Parathyroid adenoma (tissue), 2 donors: ENCODE measurements at regions not wholly inside any gene's neighbourhood (a gene's known extent, or its start where the extent isn't known, plus 50 kb on each side); places are given as distances from the start of the nearest gene placed in this dataset.

Source experiments
- H2AFZ ChIP-seq: fragments of 300-600 bp; sonication (generic); one replicate; pipeline ENCODE4 v1.7.0; 2017; ENCODE audit warnings: antibody characterized with exemption, mild to moderate bottlenecking
- H3K27ac ChIP-seq: fragments of 300-600 bp; sonication (generic); one replicate; pipeline ENCODE4 v1.7.0; 2017
- H3K27me3 ChIP-seq: fragments of 300-600 bp; sonication (generic); one replicate; pipeline ENCODE4 v1.7.0; 2017; ENCODE audit warnings: low read length; ENCODE audit not compliant: control insufficient read depth, insufficient read depth
- H3K36me3 ChIP-seq: fragments of 300-600 bp; sonication (generic); one replicate; pipeline ENCODE4 v1.7.0; 2017; ENCODE audit warnings: low read length; ENCODE audit not compliant: control insufficient read depth, insufficient read depth
- H3K4me1 ChIP-seq: fragments of 300-600 bp; sonication (generic); one replicate; pipeline ENCODE4 v1.7.0; 2017; ENCODE audit warnings: control low read depth
- H3K4me2 ChIP-seq: fragments of 300-600 bp; sonication (generic); one replicate; pipeline ENCODE4 v1.7.0; 2017; ENCODE audit warnings: low read length
- H3K4me3 ChIP-seq: fragments of 300-600 bp; sonication (generic); one replicate; pipeline ENCODE4 v1.7.0; 2017; ENCODE audit warnings: low read depth, low read length
- H3K79me2 ChIP-seq: fragments of 300-600 bp; sonication (generic); one replicate; pipeline ENCODE4 v1.7.0; 2017; ENCODE audit warnings: control low read depth
- H3K9ac ChIP-seq: fragments of 300-600 bp; sonication (generic); one replicate; pipeline ENCODE4 v1.7.0; 2017; ENCODE audit warnings: mild to moderate bottlenecking
- H3K9me3 ChIP-seq: fragments of 300-600 bp; sonication (generic); one replicate; pipeline ENCODE4 v1.7.0; 2017; ENCODE audit warnings: low read length; ENCODE audit not compliant: control insufficient read depth
- CTCF ChIP-seq: fragments of 300-600 bp; sonication (generic); IDR thresholded peaks from one replicate; pipeline ENCODE4 v1.7.0; 2017; ENCODE audit warnings: antibody characterized with exemption, mild to moderate bottlenecking
- donor health status: primary hyperparathyroidism.

- Histone ChIP-seq H2AFZ (no peak overlapping the region), H3K36me3 (no peaks in the 10 kb centered on the region), H3K27ac (no peak overlapping the region), H3K9me3 (no peaks in the 10 kb centered on the region), H3K4me1 (no peaks in the 10 kb centered on the region), H3K4me2 (no peak overlapping the region), H3K4me3 (no peak overlapping the region), H3K27me3 (no peaks in the 10 kb centered on the region), H3K79me2 (no peaks in the 10 kb centered on the region), H3K9ac (no peak overlapping the region)
- TF ChIP-seq CTCF, result peak; percentile 96
Observed at GRCh38 chr10:28381903-28382347, 79.1 kb upstream of the MPP7 start.

- Histone ChIP-seq H3K36me3 (no peaks in the 10 kb centered on the region), H3K27me3 (no peaks in the 10 kb centered on the region), H3K9me3 (no peaks in the 10 kb centered on the region), H3K27ac (no peak overlapping the region), H3K9ac (no peak overlapping the region), H3K79me2 (no peaks in the 10 kb centered on the region), H3K4me1 (no peaks in the 10 kb centered on the region), H3K4me3 (no peak overlapping the region), H2AFZ (no peak overlapping the region), H3K4me2 (no peak overlapping the region)
- TF ChIP-seq CTCF, result no peak
Observed at GRCh38 chr10:28382525-28383269, 79.8 kb upstream of the MPP7 start.

- Histone ChIP-seq H3K9ac (no peak overlapping the region), H3K79me2 (no peaks in the 10 kb centered on the region), H3K9me3 (no peaks in the 10 kb centered on the region), H3K27me3 (no peaks in the 10 kb centered on the region), H3K27ac (no peak overlapping the region), H3K4me1 (no peaks in the 10 kb centered on the region), H2AFZ (no peak overlapping the region), H3K36me3 (no peaks in the 10 kb centered on the region), H3K4me3 (no peak overlapping the region), H3K4me2 (no peak overlapping the region)
- TF ChIP-seq CTCF, result no peak
Observed at GRCh38 chr10:28384557-28384956, 81.7 kb upstream of the MPP7 start.

- Histone ChIP-seq H2AFZ (no peak overlapping the region), H3K4me1 (no peaks in the 10 kb centered on the region), H3K9me3 (no peaks in the 10 kb centered on the region), H3K79me2 (no peaks in the 10 kb centered on the region), H3K27me3 (no peaks in the 10 kb centered on the region), H3K4me3 (no peak overlapping the region), H3K9ac (no peak overlapping the region), H3K36me3 (no peaks in the 10 kb centered on the region), H3K4me2 (no peak overlapping the region), H3K27ac (no peak overlapping the region)
- no peak for TF ChIP-seq CTCF
Observed at GRCh38 chr10:28385748-28386502, 83.1 kb upstream of the MPP7 start.
